GM23248 (cell line): ENCODE measurements at regions not wholly inside any gene's neighbourhood (a gene's known extent, or its start where the extent isn't known, plus 50 kb on each side); places are given as distances from the start of the nearest gene placed in this dataset.

Source experiments
- DNase-seq: peaks from one replicate; pipeline ENCODE4 v3.0.0-alpha.2; 2015
- H2AFZ ChIP-seq: fragments of 200-600 bp; sonication (generic); 2 replicates; pipeline ENCODE4 v1.6.1; 2016; ENCODE audit warnings: antibody characterized with exemption
- H3F3A ChIP-seq: fragments of 200-600 bp; sonication (generic); 2 replicates; pipeline ENCODE4 v1.6.1; 2016; ENCODE audit warnings: mild to moderate bottlenecking, antibody characterized with exemption, mixed run types; ENCODE audit not compliant: insufficient read depth
- H3K27ac ChIP-seq: fragments of 200-600 bp; sonication (generic); 2 replicates; pipeline ENCODE4 v1.5.1; 2016; ENCODE audit warnings: mild to moderate bottlenecking
- H3K27me3 ChIP-seq: fragments of 200-600 bp; sonication (generic); replicated peaks from 2 replicates; pipeline ENCODE4 v1.6.1; 2016; ENCODE audit warnings: mild to moderate bottlenecking; ENCODE audit not compliant: insufficient read depth
- H3K36me3 ChIP-seq: fragments of 200-600 bp; sonication (generic); 2 replicates; pipeline ENCODE4 v1.6.1; 2016; ENCODE audit warnings: low read depth, mild to moderate bottlenecking
- H3K4me1 ChIP-seq: fragments of 200-600 bp; sonication (generic); 2 replicates; pipeline ENCODE4 v1.6.1; 2016; ENCODE audit warnings: mild to moderate bottlenecking; ENCODE audit not compliant: insufficient read depth
- H3K4me2 ChIP-seq: fragments of 200-600 bp; sonication (generic); one replicate; pipeline ENCODE4 v1.6.1; 2016; ENCODE audit warnings: mild to moderate bottlenecking; ENCODE audit not compliant: unreplicated experiment
- H3K4me3 ChIP-seq: fragments of 200-600 bp; sonication (generic); 2 replicates; pipeline ENCODE4 v1.5.1; 2016; ENCODE audit warnings: mild to moderate bottlenecking
- H3K79me2 ChIP-seq: fragments of 200-600 bp; sonication (generic); 2 replicates; pipeline ENCODE4 v1.6.1; 2016; ENCODE audit warnings: mild to moderate bottlenecking; ENCODE audit not compliant: insufficient read depth
- H3K9ac ChIP-seq: fragments of 200-600 bp; sonication (generic); 2 replicates; pipeline ENCODE4 v1.6.1; 2016; ENCODE audit warnings: mild to moderate bottlenecking
- H3K9me2 ChIP-seq: fragments of 200-600 bp; sonication (generic); 2 replicates; pipeline ENCODE4 v1.6.1; 2016; ENCODE audit warnings: mixed run types, mild to moderate bottlenecking, moderate library complexity; ENCODE audit not compliant: insufficient read depth
- H3K9me3 ChIP-seq: fragments of 200-600 bp; sonication (generic); one replicate; pipeline ENCODE4 v1.6.1; 2017; ENCODE audit warnings: low read depth
- H4K20me1 ChIP-seq: fragments of 200-600 bp; sonication (generic); 2 replicates; pipeline ENCODE4 v1.6.0; 2016; ENCODE audit not compliant: insufficient read depth
- EZH2 ChIP-seq: fragments of 200-600 bp; sonication (generic); IDR thresholded peaks from 2 replicates; pipeline ENCODE4 v1.6.1; 2018; ENCODE audit warnings: antibody characterized with exemption, mild to moderate bottlenecking; ENCODE audit not compliant: insufficient read depth, poor library complexity, severe bottlenecking
- EZH2phosphoT487 ChIP-seq: fragments of 200-600 bp; sonication (generic); IDR thresholded peaks from 2 replicates; pipeline ENCODE4 v1.6.1; 2018; ENCODE audit warnings: antibody characterized with exemption, moderate library complexity, mild to moderate bottlenecking, low read depth; ENCODE audit not compliant: insufficient read depth
- WGBS, 2 experiments: methylation state at CpG; one replicate each; pipeline ENCODE4 v1.1.6; 2015 to 2017; ENCODE audit warnings: low lambda C conversion rate in 2 of 2, low coverage in 1 of 2; ENCODE audit errors: missing lambda C conversion rate in 2 of 2; 5-methylcytosine and 5-hydroxymethylcytosine counted together
- in situ Hi-C: fragments of 300-500 bp; cut with MboI; formaldehyde crosslinking; loops from 2 replicates; pipeline ENCODE4 v1.15.0; 2020

DNA sequence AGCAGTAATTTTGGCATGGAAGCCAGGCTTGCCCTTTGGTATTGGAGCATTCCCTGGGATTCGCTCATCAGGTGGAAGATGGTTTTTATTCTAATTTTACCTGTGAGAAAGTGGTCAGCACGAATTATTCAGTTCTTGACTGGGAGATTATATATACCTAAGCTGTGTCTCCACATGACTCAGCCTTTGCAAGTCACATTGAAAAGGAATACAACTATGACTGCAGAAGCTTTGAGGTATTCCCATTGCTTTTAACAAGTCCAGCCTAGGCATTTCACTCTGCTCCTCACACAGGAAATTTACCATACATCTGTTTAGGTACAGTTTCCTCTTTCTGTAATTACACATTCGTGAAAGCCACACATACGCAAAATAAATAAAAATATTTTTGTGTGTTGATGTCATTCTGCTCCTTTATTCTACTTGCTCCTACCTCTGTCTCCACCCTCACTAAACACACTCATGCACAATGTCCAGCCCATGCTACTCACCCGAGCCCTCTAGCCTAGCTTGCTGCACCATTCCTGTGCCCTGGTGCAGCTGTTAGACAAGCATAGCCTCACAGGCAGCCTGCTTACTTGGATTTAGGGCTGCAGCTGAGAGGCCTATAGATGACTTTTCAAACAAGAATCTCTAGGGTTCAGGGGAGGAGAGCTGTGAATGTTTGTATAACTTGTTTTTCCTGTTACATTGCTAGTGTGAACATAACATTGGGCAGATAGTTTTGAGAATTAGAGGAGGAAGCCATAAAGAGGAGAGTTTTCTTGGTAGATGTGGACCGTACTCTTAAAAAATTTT is 504.4 kb upstream of the FAT1 start:
- no peaks in the 10 kb centered on the region for H3K36me3 ChIP-seq
- no peak for DNase-seq
- no peaks in the 10 kb centered on the region for H3K4me1 ChIP-seq
- no peak overlapping the region for H3K27ac ChIP-seq
- 31 to 33% methylated on average over 6 of the region's 6 CpGs for WGBS, 2 experiments
- no peak overlapping the region for H3K4me3 ChIP-seq
- H2AFZ ChIP-seq, result no peak overlapping the region
- H3F3A ChIP-seq, result no peaks in the 10 kb centered on the region
- H3K9ac ChIP-seq, result no peak overlapping the region
- no peaks in the 10 kb centered on the region for H3K79me2 ChIP-seq
- TF ChIP-seq EZH2 (no peak), EZH2phosphoT487 (no peak)
- no peaks in the 10 kb centered on the region for H3K9me3 ChIP-seq
- no peaks in the 10 kb centered on the region for H3K9me2 ChIP-seq
- H3K4me2 ChIP-seq, result no peak overlapping the region
- no peaks in the 10 kb centered on the region for H4K20me1 ChIP-seq
- in situ Hi-C loops, result no loop called here
- H3K27me3 ChIP-seq, result no peaks in the 10 kb centered on the region

DNA sequence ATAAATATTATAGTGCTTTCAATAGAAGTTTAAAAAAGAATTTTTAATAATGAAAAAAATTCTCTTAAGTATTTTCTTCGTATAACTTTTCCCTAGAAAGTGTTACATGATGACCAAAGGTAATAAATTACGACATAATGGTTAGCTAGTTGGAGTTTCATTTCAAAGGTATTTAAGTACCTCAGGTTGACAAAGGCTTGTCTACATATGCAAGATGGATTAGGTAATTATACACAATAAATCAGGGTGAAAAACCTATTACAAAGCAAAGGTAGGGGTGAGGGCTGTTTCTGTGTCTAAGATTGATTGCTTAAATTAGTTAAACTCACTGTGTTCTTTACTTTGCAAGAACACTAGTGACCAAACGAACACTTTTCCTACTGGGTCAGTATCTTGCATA is 508.5 kb upstream of the FAT1 start:
- no peak overlapping the region for H3K9ac ChIP-seq
- H2AFZ ChIP-seq, result no peak overlapping the region
- no peak overlapping the region for H3K4me2 ChIP-seq
- H3K4me1 ChIP-seq, result 0 out of 2 replicates have a peak, but pooled peaks cover 13% of the 10 kb centered on the region
- WGBS, 2 experiments, result 19 to 20% methylated on average over 3 of the region's 3 CpGs
- no peak overlapping the region for H3K27ac ChIP-seq
- H4K20me1 ChIP-seq, result no peaks in the 10 kb centered on the region
- TF ChIP-seq EZH2phosphoT487 (no peak), EZH2 (no peak)
- no peaks in the 10 kb centered on the region for H3K27me3 ChIP-seq
- no peaks in the 10 kb centered on the region for H3K9me2 ChIP-seq
- peaks cover 9% of the 10 kb centered on the region; the same call in 1 of the 2 replicates for H3F3A ChIP-seq
- in situ Hi-C loops, result no loop called here
- no peaks in the 10 kb centered on the region for H3K9me3 ChIP-seq
- no peaks in the 10 kb centered on the region for H3K79me2 ChIP-seq
- DNase-seq, result no peak
- H3K4me3 ChIP-seq, result no peak overlapping the region
- no peaks in the 10 kb centered on the region for H3K36me3 ChIP-seq

DNA sequence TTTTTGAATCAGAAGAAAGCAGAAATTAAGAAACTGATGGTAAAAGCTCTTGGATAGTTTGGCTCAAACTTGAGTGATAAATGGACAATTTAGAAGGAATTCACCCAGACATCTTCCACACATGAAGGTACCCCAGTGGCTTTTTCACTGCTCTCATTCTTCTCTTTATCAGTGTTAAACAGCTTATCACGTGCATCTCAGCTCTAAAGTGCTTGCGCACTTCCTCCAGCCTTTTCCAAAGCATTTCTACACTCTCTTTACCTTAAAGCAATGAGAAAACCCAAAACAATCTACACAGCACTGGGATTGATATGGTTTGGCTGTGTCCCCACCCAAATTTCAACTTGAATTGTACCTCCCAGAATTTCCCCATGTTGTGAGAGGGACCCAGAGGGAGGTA is 509.1 kb upstream of the FAT1 start:
- Histone ChIP-seq H3K4me3 (no peak overlapping the region), H3F3A (peaks cover 9% of the 10 kb centered on the region; the same call in 1 of the 2 replicates), H3K4me2 (no peak overlapping the region), H3K9me3 (no peaks in the 10 kb centered on the region), H3K36me3 (no peaks in the 10 kb centered on the region), H3K4me1 (0 out of 2 replicates have a peak, but pooled peaks cover 13% of the 10 kb centered on the region), H3K27ac (no peak overlapping the region), H3K79me2 (no peaks in the 10 kb centered on the region), H3K9me2 (no peaks in the 10 kb centered on the region), H4K20me1 (no peaks in the 10 kb centered on the region), H3K9ac (no peak overlapping the region), H3K27me3 (no peaks in the 10 kb centered on the region), H2AFZ (no peak overlapping the region)
- no peak for TF ChIP-seq EZH2
- TF ChIP-seq EZH2phosphoT487, result no peak
- in situ Hi-C loops, result no loop called here
- WGBS, 2 experiments, result 54 to 55% methylated on average over 2 of the region's 2 CpGs
- DNase-seq, result no peak

DNA sequence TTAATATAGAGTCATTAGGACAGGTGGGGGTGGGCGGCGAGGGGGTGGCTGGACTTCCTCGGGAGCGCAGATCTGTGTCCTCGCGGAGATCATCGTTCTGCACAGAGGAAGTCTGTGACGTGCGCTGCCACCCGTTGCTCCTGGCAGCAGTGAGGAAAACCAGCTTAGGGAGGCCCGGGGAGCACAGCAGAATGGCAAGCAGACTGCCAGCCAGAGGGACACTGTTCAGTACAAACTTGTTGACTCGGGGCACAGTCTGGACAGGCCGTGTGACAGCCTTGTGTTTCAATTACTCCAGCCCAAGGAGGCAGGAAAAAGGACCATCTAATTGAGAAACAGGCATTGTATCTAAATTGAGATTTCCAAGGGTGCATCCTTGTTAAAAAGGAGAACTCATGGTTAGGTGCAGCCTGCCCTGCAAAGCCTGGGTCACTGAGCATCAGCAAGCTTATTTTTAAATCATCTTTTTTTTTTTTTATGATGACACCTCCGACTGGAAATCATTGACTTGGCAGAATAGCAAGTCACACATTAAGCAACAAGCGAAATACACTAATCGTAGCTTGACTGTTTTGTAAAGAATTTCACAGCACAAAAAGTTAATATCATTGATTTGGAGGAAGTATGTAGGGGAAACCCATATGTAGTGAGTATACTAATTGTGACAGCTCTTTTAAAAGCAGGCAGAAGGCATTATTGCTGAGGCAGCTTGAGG is 512.0 kb upstream of the FAT1 start:
- H2AFZ ChIP-seq, result no peak overlapping the region
- H3K79me2 ChIP-seq, result no peaks in the 10 kb centered on the region
- TF ChIP-seq EZH2, result no peak
- TF ChIP-seq EZH2phosphoT487, result no peak
- no peak for DNase-seq
- H3K36me3 ChIP-seq, result no peaks in the 10 kb centered on the region
- H3K4me1 ChIP-seq, result 0 out of 2 replicates have a peak, but pooled peaks cover 13% of the 10 kb centered on the region
- in situ Hi-C loops, result no loop called here
- no peaks in the 10 kb centered on the region for H4K20me1 ChIP-seq
- WGBS, 2 experiments, result 52 to 54% methylated on average over 16 of the region's 16 CpGs
- peaks cover 9% of the 10 kb centered on the region; the same call in 1 of the 2 replicates for H3F3A ChIP-seq
- no peak overlapping the region for H3K4me3 ChIP-seq
- no peak overlapping the region for H3K4me2 ChIP-seq
- no peaks in the 10 kb centered on the region for H3K9me3 ChIP-seq
- H3K9me2 ChIP-seq, result no peaks in the 10 kb centered on the region
- no peak overlapping the region for H3K27ac ChIP-seq
- H3K9ac ChIP-seq, result no peak overlapping the region
- H3K27me3 ChIP-seq, result no peaks in the 10 kb centered on the region; the same call in 1 of the 2 replicates
